Mesenchymal stem cell (in vitro differentiated cells and primary cell): ENCODE measurements at regions not wholly inside any gene's neighbourhood (a gene's known extent, or its start where the extent isn't known, plus 50 kb on each side); places are given as distances from the start of the nearest gene placed in this dataset.

Experiments
- DNase-seq: peaks from one replicate; pipeline ENCODE4 v3.0.0-alpha.2; 2013
- H2AFZ ChIP-seq: one replicate; pipeline ENCODE4 v1.6.1; 2013; ENCODE audit warnings: low read depth, mild to moderate bottlenecking, control low read depth, inconsistent platforms, low read length, moderate library complexity
- H2AK5ac ChIP-seq: 2 replicates; pipeline ENCODE4 v1.6.1; 2013; ENCODE audit warnings: low read length, moderate library complexity, mild to moderate bottlenecking, inconsistent platforms; ENCODE audit not compliant: severe bottlenecking
- H2BK120ac ChIP-seq: one replicate; pipeline ENCODE4 v1.6.1; 2013; ENCODE audit warnings: low read depth, mild to moderate bottlenecking, inconsistent platforms, low read length, moderate library complexity
- H2BK12ac ChIP-seq, 2 experiments: one replicate each; pipeline ENCODE4 v1.6.1; 2013; ENCODE audit warnings: inconsistent platforms in 2 of 2, low read length in 2 of 2, mild to moderate bottlenecking in 2 of 2, moderate library complexity in 2 of 2, control low read depth in 1 of 2
- H2BK15ac ChIP-seq: one replicate; pipeline ENCODE4 v1.6.1; 2013; ENCODE audit warnings: mild to moderate bottlenecking, low read depth, inconsistent platforms; ENCODE audit not compliant: poor library complexity, severe bottlenecking
- H2BK5ac ChIP-seq: 2 replicates; pipeline ENCODE4 v1.6.1; 2013; ENCODE audit warnings: low read depth, mild to moderate bottlenecking, low read length, control low read depth, inconsistent platforms; ENCODE audit not compliant: poor library complexity, severe bottlenecking
- H3K14ac ChIP-seq, 2 experiments: one replicate each; pipeline ENCODE4 v1.6.1; 2013; ENCODE audit warnings: inconsistent platforms in 2 of 2, low read length in 2 of 2, control low read depth in 1 of 2, mild to moderate bottlenecking in 1 of 2, moderate library complexity in 1 of 2
- H3K18ac ChIP-seq, 2 experiments: one replicate each; pipeline ENCODE4 v1.6.1; 2013; ENCODE audit warnings: inconsistent platforms in 2 of 2, low read length in 2 of 2, control low read depth in 1 of 2, low read depth in 1 of 2, mild to moderate bottlenecking in 1 of 2
- H3K23ac ChIP-seq, 2 experiments: one replicate each; pipeline ENCODE4 v1.6.1; 2013; ENCODE audit warnings: inconsistent platforms in 2 of 2, low read length in 2 of 2, mild to moderate bottlenecking in 2 of 2, moderate library complexity in 2 of 2, control low read depth in 1 of 2
- H3K27ac ChIP-seq: 2 replicates; pipeline ENCODE4 v1.5.1; 2013; ENCODE audit warnings: mild to moderate bottlenecking, moderate library complexity, low read length, control low read depth, inconsistent platforms; ENCODE audit not compliant: poor library complexity, severe bottlenecking
- H3K27me3 ChIP-seq, 2 experiments: 2 replicates each; pipeline versions ENCODE4 v1.6.1 to v1.7.0; 2013; ENCODE audit warnings: low read length in 2 of 2, mild to moderate bottlenecking in 2 of 2, moderate library complexity in 2 of 2, control low read depth in 1 of 2, inconsistent platforms in 1 of 2; ENCODE audit not compliant: control insufficient read depth in 1 of 2, insufficient read depth in 1 of 2
- H3K36me3 ChIP-seq, 2 experiments: 2 replicates each; pipeline versions ENCODE4 v1.6.1 to v1.7.0; 2013; ENCODE audit warnings: low read length in 2 of 2, control low read depth in 1 of 2, inconsistent platforms in 1 of 2, low read depth in 1 of 2, mild to moderate bottlenecking in 1 of 2; ENCODE audit not compliant: insufficient read depth in 2 of 2, control insufficient read depth in 1 of 2
- H3K4ac ChIP-seq, 2 experiments: one replicate each; pipeline ENCODE4 v1.6.1; 2013; ENCODE audit warnings: inconsistent platforms in 2 of 2, low read length in 2 of 2, mild to moderate bottlenecking in 2 of 2, moderate library complexity in 2 of 2, control low read depth in 1 of 2, low read depth in 1 of 2
- H3K4me1 ChIP-seq: 2 replicates; pipeline ENCODE4 v1.6.1; 2013; ENCODE audit warnings: low read depth, low read length, control low read depth; ENCODE audit not compliant: control insufficient read depth, insufficient read depth
- H3K4me2 ChIP-seq: 2 replicates; pipeline ENCODE4 v1.6.1; 2013; ENCODE audit warnings: low read length, mild to moderate bottlenecking, inconsistent platforms; ENCODE audit not compliant: poor library complexity, severe bottlenecking
- H3K4me3 ChIP-seq, 2 experiments: 2 replicates each; pipeline versions ENCODE4 v1.5.1 to v1.7.0; 2013; ENCODE audit warnings: low read length in 2 of 2, mild to moderate bottlenecking in 2 of 2, control low read depth in 1 of 2, low read depth in 1 of 2; ENCODE audit not compliant: insufficient read depth in 1 of 2
- H3K79me1 ChIP-seq: replicated peaks from 2 replicates; pipeline ENCODE4 v1.6.1; 2013; ENCODE audit warnings: mild to moderate bottlenecking, control low read depth, low read length, inconsistent platforms; ENCODE audit not compliant: poor library complexity, severe bottlenecking
- H3K9ac ChIP-seq: 2 replicates; pipeline ENCODE4 v1.7.0; 2013; ENCODE audit warnings: mild to moderate bottlenecking, low read length, moderate library complexity
- H3K9me3 ChIP-seq: 2 replicates; pipeline ENCODE4 v1.7.0; 2013; ENCODE audit warnings: mild to moderate bottlenecking, low read length; ENCODE audit not compliant: control insufficient read depth
- H4K8ac ChIP-seq: one replicate; pipeline ENCODE4 v1.6.1; 2013; ENCODE audit warnings: inconsistent platforms, mild to moderate bottlenecking, low read length, moderate library complexity
- H4K91ac ChIP-seq: one replicate; pipeline ENCODE4 v1.6.1; 2013; ENCODE audit warnings: mild to moderate bottlenecking, low read length, inconsistent platforms
- WGBS: methylation state at CpG from one replicate; pipeline ENCODE4 v1.1.7; 2013; ENCODE audit warnings: mixed read lengths; 5-methylcytosine and 5-hydroxymethylcytosine counted together

DNA sequence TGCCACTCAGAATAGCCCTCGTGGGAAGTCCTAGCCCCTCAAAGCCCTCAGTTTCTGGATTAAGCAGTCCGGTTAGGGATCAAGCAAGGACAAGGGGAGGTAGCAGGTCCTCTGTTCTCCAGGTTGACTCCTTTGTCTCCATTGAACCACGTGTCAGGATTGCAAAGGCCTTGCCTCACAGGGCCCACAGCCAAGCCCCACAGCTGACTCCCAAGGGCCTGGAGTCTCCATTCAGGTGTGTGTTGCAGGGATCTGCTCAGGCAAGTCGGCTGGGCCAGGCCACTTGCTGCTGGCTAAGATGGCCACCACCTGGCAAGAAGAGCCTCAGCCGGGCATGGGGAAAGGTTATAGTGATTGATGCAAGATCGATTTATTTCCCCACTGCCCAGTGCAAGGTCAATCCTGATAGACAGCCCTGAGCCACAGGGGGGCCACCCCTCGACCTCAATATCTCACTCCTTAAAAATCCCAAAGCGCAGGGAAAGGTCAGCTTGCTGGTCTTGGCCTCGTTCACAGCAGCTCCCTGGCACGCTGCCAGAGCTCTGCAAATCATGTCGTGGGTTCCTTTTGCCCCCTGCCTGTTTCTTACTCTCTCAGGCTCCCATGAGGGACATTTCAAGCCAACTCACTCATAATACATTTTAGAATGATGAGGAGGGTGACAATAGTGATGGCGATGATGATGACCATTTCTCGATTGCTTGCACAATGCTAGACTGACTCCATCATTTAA lies 75.9 kb downstream of the EDN3 start:
- H3K14ac ChIP-seq: no peak overlapping the region
- no peak overlapping the region for H3K4me3 ChIP-seq
- H2AK5ac ChIP-seq: no peak overlapping the region
- no peak overlapping the region for H2BK12ac ChIP-seq
- H2BK15ac ChIP-seq: no peak overlapping the region
- WGBS: 58% methylated on average over 10 of the region's 13 CpGs
- no peaks in the 10 kb centered on the region for H3K36me3 ChIP-seq
- H4K8ac ChIP-seq: no peak overlapping the region
- no peak overlapping the region for H2BK120ac ChIP-seq
- no peak overlapping the region for H3K9ac ChIP-seq
- H3K27me3 ChIP-seq: peaks cover 0 to 26% of the 10 kb centered on the region in 2 experiments
- H3K4ac ChIP-seq: no peak overlapping the region
- H2BK5ac ChIP-seq: no peak overlapping the region
- no peaks in the 10 kb centered on the region for H3K79me1 ChIP-seq
- no peak overlapping the region for H4K91ac ChIP-seq
- no peaks in the 10 kb centered on the region for H3K9me3 ChIP-seq
- no peaks in the 10 kb centered on the region for H3K4me1 ChIP-seq
- H2AFZ ChIP-seq: no peak overlapping the region
- no peak overlapping the region for H3K18ac ChIP-seq
- H3K27ac ChIP-seq: no peak overlapping the region
- H3K4me2 ChIP-seq: no peak overlapping the region
- no peak for DNase-seq
- H3K23ac ChIP-seq: no peak overlapping the region

DNA sequence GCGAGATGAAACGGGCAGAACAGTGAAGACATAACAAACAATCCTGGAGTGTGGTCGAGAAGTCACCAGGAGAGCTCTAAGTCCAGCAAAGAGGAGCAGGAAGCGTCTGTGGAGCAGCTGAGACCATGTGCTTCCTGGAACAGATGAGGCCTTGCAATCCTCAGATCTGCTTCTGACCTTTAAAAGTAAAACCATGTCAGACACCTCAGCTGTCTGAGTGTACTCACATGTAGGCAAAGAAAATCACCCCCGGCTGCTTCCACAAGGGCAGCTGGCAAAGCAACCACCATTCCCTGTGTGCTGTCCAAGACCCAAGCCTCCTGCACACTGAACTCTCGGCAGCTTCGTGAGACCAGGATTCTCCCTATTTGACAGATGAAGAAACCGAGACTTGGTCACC lies 76.6 kb downstream of the EDN3 start:
- H2BK15ac ChIP-seq: no peak overlapping the region
- H3K4me1 ChIP-seq: no peaks in the 10 kb centered on the region
- no peak overlapping the region for H3K9ac ChIP-seq
- no peak overlapping the region for H2BK12ac ChIP-seq
- no peaks in the 10 kb centered on the region for H3K36me3 ChIP-seq
- H3K23ac ChIP-seq: no peak overlapping the region
- no peak overlapping the region for H3K18ac ChIP-seq
- DNase-seq: no peak
- no peaks in the 10 kb centered on the region for H3K9me3 ChIP-seq
- no peak overlapping the region for H3K4me2 ChIP-seq
- H4K8ac ChIP-seq: no peak overlapping the region
- no peak overlapping the region for H2AK5ac ChIP-seq
- no peaks in the 10 kb centered on the region for H3K79me1 ChIP-seq
- H3K4ac ChIP-seq: no peak overlapping the region
- no peak overlapping the region for H2BK120ac ChIP-seq
- peaks cover 0 to 29% of the 10 kb centered on the region in 2 experiments for H3K27me3 ChIP-seq
- H2BK5ac ChIP-seq: no peak overlapping the region
- H4K91ac ChIP-seq: no peak overlapping the region
- WGBS: 63% methylated on average over 8 of the region's 8 CpGs
- H3K27ac ChIP-seq: no peak overlapping the region
- H3K4me3 ChIP-seq: no peak overlapping the region
- no peak overlapping the region for H3K14ac ChIP-seq
- H2AFZ ChIP-seq: no peak overlapping the region

GRCh38 chr20:59377842-59378241 lies 77.4 kb downstream of the EDN3 start:
- H3K4ac ChIP-seq: no peak overlapping the region
- H3K4me3 ChIP-seq: no peak overlapping the region
- no peak overlapping the region for H3K23ac ChIP-seq
- H4K8ac ChIP-seq: no peak overlapping the region
- H3K4me1 ChIP-seq: no peaks in the 10 kb centered on the region
- no peaks in the 10 kb centered on the region for H3K79me1 ChIP-seq
- H3K9ac ChIP-seq: no peak overlapping the region
- H3K27me3 ChIP-seq: peaks cover 0 to 37% of the 10 kb centered on the region in 2 experiments
- no peak overlapping the region for H2AFZ ChIP-seq
- H2BK5ac ChIP-seq: no peak overlapping the region
- H3K18ac ChIP-seq: no peak overlapping the region
- H3K27ac ChIP-seq: no peak overlapping the region
- no peak overlapping the region for H2BK15ac ChIP-seq
- no peak overlapping the region for H3K14ac ChIP-seq
- no peak overlapping the region for H2BK12ac ChIP-seq
- 63% methylated on average over 3 of the region's 3 CpGs for WGBS
- no peaks in the 10 kb centered on the region for H3K36me3 ChIP-seq
- DNase-seq: no peak
- no peak overlapping the region for H2AK5ac ChIP-seq
- no peak overlapping the region for H4K91ac ChIP-seq
- H3K9me3 ChIP-seq: no peaks in the 10 kb centered on the region
- no peak overlapping the region for H2BK120ac ChIP-seq
- H3K4me2 ChIP-seq: no peak overlapping the region

DNA sequence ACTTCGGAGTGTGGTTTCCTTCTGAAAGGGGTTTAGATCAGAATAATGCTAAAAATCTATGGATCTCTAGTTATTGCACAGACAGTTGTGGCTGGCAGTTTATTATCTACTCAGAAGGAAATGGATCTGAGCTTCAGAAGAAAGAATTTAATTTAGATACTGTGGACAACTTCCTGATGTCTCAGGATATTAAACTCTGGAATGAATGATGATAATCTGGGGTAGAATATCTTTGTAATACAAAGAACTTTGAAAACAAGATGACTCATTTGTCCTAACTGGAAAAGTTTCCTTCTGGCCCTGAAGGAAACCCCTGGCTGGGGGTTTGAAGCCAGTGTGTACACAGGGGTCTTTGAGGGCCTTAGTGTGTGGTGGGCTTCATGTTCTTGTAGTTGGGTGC lies 78.0 kb downstream of the EDN3 start:
- WGBS: 53% methylated on average over 1 of the region's 1 CpG

More for the DNA sequence above, 78.0 kb downstream of the EDN3 start:
- Histone ChIP-seq H3K9me3 (no peaks in the 10 kb centered on the region), H2BK12ac (no peak overlapping the region), H3K23ac (no peak overlapping the region), H2AK5ac (no peak overlapping the region), H3K36me3 (no peaks in the 10 kb centered on the region), H3K14ac (no peak overlapping the region), H3K9ac (no peak overlapping the region), H2BK120ac (no peak overlapping the region), H2BK5ac (no peak overlapping the region), H3K27me3 (peaks cover 0 to 40% of the 10 kb centered on the region in 2 experiments), H3K4me2 (no peak overlapping the region), H2BK15ac (no peak overlapping the region), H4K91ac (no peak overlapping the region), H3K18ac (no peak overlapping the region), H3K4me3 (no peak overlapping the region), H3K79me1 (no peaks in the 10 kb centered on the region), H3K27ac (no peak overlapping the region), H2AFZ (no peak overlapping the region), H3K4ac (no peak overlapping the region), H3K4me1 (no peaks in the 10 kb centered on the region), H4K8ac (no peak overlapping the region)
- DNase-seq: no peak
